ENCODE measurements at regions not wholly inside any gene's neighbourhood (a gene's known extent, or its start where the extent isn't known, plus 50 kb on each side); places are given as distances from the start of the nearest gene placed in this dataset.

GRCh38 chr12:29023436-29024076, 125.5 kb upstream of the FAR2 start:
- TF ChIP-seq CTCF (IDR thresholded peaks at IDR 0.05; ENCODE audit: insufficient read depth in 1 of 2, low read depth in 1 of 2, low read length in 1 of 2, severe bottlenecking in 1 of 2, unreplicated experiment in 1 of 2), result no peak
- H3K27me3 ChIP-seq (replicated peaks; ENCODE audit: control insufficient read depth, insufficient read depth, low read length), result no peaks in the 10 kb centered on the region
- H3K36me3 ChIP-seq (ENCODE audit: control insufficient read depth, insufficient read depth, low read length), result no peaks in the 10 kb centered on the region
- POLR2A ChIA-PET, result no interaction called here
- H3K9me3 ChIP-seq, result no peaks in the 10 kb centered on the region
- H3K9me3 Mint-ChIP-seq (ENCODE audit: unreplicated experiment), result no peaks in the 10 kb centered on the region
- H3K36me3 Mint-ChIP-seq (ENCODE audit: insufficient read depth, unreplicated experiment), result no peaks in the 10 kb centered on the region
- peak overlapping the region; percentile 22 for H3K27ac Mint-ChIP-seq (ENCODE audit: unreplicated experiment)
- no peaks in the 10 kb centered on the region for H3K27me3 Mint-ChIP-seq (ENCODE audit: insufficient read depth, unreplicated experiment)
- H3K4me3 Mint-ChIP-seq (ENCODE audit: unreplicated experiment), result no peak overlapping the region
- H3K4me3 ChIP-seq (ENCODE audit: low read depth, low read length), result no peak overlapping the region
- H3K4me1 ChIP-seq, result peaks cover 6% of the 10 kb centered on the region; the same call in 1 of the 2 replicates
- intact Hi-C loops (cut with micrococcal nuclease; ENCODE audit: unreplicated experiment), result no loop called here
- peaks cover 19% of the 10 kb centered on the region for H3K4me1 Mint-ChIP-seq (ENCODE audit: low read depth, unreplicated experiment)
- CTCF ChIA-PET, result no interaction called here
- no peak for DNase-seq
- no TSS peak for BruUV-seq (replicated peaks)

GRCh38 chr12:29024117-29024516, 125.0 kb upstream of the FAR2 start:
- BruUV-seq (replicated peaks), result no TSS peak
- no peaks in the 10 kb centered on the region for H3K27me3 ChIP-seq (replicated peaks; ENCODE audit: control insufficient read depth, insufficient read depth, low read length)
- H3K4me1 ChIP-seq, result peaks cover 6% of the 10 kb centered on the region; the same call in 1 of the 2 replicates
- no peaks in the 10 kb centered on the region for H3K9me3 Mint-ChIP-seq (ENCODE audit: unreplicated experiment)
- CTCF ChIA-PET, result no interaction called here
- POLR2A ChIA-PET, result no interaction called here
- H3K27ac Mint-ChIP-seq (ENCODE audit: unreplicated experiment), result peak overlapping the region; percentile 22
- H3K4me3 ChIP-seq (ENCODE audit: low read depth, low read length), result no peak overlapping the region
- intact Hi-C loops (cut with micrococcal nuclease; ENCODE audit: unreplicated experiment), result no loop called here
- no peaks in the 10 kb centered on the region for H3K9me3 ChIP-seq
- H3K4me1 Mint-ChIP-seq (ENCODE audit: low read depth, unreplicated experiment), result peaks cover 19% of the 10 kb centered on the region
- H3K27me3 Mint-ChIP-seq (ENCODE audit: insufficient read depth, unreplicated experiment), result no peaks in the 10 kb centered on the region
- peak; percentile 28 to 49 for TF ChIP-seq CTCF (IDR thresholded peaks at IDR 0.05; ENCODE audit: insufficient read depth in 1 of 2, low read depth in 1 of 2, low read length in 1 of 2, severe bottlenecking in 1 of 2, unreplicated experiment in 1 of 2)
- H3K4me3 Mint-ChIP-seq (ENCODE audit: unreplicated experiment), result no peak overlapping the region
- H3K36me3 Mint-ChIP-seq (ENCODE audit: insufficient read depth, unreplicated experiment), result no peaks in the 10 kb centered on the region
- no peak for DNase-seq
- no peaks in the 10 kb centered on the region for H3K36me3 ChIP-seq (ENCODE audit: control insufficient read depth, insufficient read depth, low read length)

- intact Hi-C loops (cut with micrococcal nuclease; ENCODE audit: unreplicated experiment), result no loop called here
- TF ChIP-seq CTCF (IDR thresholded peaks at IDR 0.05; ENCODE audit: insufficient read depth in 1 of 2, low read depth in 1 of 2, low read length in 1 of 2, severe bottlenecking in 1 of 2, unreplicated experiment in 1 of 2), result no peak
- H3K36me3 Mint-ChIP-seq (ENCODE audit: insufficient read depth, unreplicated experiment), result no peaks in the 10 kb centered on the region
- POLR2A ChIA-PET, result no interaction called here
- H3K4me3 ChIP-seq (ENCODE audit: low read depth, low read length), result no peak overlapping the region
- no TSS peak for BruUV-seq (replicated peaks)
- H3K27me3 ChIP-seq (replicated peaks; ENCODE audit: control insufficient read depth, insufficient read depth, low read length), result no peaks in the 10 kb centered on the region
- no peaks in the 10 kb centered on the region for H3K36me3 ChIP-seq (ENCODE audit: control insufficient read depth, insufficient read depth, low read length)
- peaks cover 8% of the 10 kb centered on the region for H3K4me1 Mint-ChIP-seq (ENCODE audit: low read depth, unreplicated experiment)
- H3K4me1 ChIP-seq, result peaks cover 6% of the 10 kb centered on the region; the same call in 1 of the 2 replicates
- H3K27ac Mint-ChIP-seq (ENCODE audit: unreplicated experiment), result no peak overlapping the region
- no peaks in the 10 kb centered on the region for H3K9me3 Mint-ChIP-seq (ENCODE audit: unreplicated experiment)
- CTCF ChIA-PET, result no interaction called here
- no peak overlapping the region for H3K4me3 Mint-ChIP-seq (ENCODE audit: unreplicated experiment)
- no peaks in the 10 kb centered on the region for H3K9me3 ChIP-seq
- H3K27me3 Mint-ChIP-seq (ENCODE audit: insufficient read depth, unreplicated experiment), result no peaks in the 10 kb centered on the region
- no peak for DNase-seq
Measured at GRCh38 chr12:29025937-29026336, 123.1 kb upstream of the FAR2 start.
